Peyer's patch (tissue), 4 donors: ENCODE measurements at regions not wholly inside any gene's neighbourhood (a gene's known extent, or its start where the extent isn't known, plus 50 kb on each side); places are given as distances from the start of the nearest gene placed in this dataset.

Experiments used
- POLR2A ChIP-seq, 2 donors: fragments of 450-650 bp; IDR thresholded peaks; one replicate each; pipeline ENCODE4 v1.5.1; 2017; ENCODE audit warnings: antibody characterized with exemption in 2 of 2, mild to moderate bottlenecking in 2 of 2, moderate library complexity in 2 of 2
- TF ChIP-seq, protein P1 (sequence below), 6 experiments: fragments of 450-650 bp in 4 of 6; fragments of 200-600 bp in 2 of 6; sonication (generic) in 1 of 6; IDR thresholded peaks; one replicate each; pipeline ENCODE4 v1.5.1; 2017 to 2019; ENCODE audit warnings: antibody characterized with exemption in 6 of 6, mild to moderate bottlenecking in 3 of 6, moderate library complexity in 1 of 6

DNA sequence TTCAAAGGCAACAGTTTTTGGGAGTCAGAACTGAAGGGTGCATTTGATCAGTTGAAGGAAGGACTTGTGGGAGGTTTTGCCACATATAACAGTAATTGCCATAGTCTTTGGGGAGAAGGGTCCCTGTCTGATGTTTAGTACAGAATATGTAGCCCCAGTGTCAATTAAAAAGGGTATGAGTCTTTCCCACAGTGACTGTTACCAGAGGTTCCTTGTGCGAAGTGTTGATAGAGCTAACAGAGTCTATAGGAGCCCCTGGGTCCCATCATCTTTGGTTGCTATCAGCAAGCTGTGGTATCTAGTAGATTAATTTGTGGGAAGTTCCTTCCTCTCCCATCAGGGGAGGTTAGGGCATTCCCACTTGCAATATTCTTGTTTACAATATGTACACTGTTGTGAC, 329.2 kb downstream of the PTPRU start:
- TF ChIP-seq, protein P1, sequence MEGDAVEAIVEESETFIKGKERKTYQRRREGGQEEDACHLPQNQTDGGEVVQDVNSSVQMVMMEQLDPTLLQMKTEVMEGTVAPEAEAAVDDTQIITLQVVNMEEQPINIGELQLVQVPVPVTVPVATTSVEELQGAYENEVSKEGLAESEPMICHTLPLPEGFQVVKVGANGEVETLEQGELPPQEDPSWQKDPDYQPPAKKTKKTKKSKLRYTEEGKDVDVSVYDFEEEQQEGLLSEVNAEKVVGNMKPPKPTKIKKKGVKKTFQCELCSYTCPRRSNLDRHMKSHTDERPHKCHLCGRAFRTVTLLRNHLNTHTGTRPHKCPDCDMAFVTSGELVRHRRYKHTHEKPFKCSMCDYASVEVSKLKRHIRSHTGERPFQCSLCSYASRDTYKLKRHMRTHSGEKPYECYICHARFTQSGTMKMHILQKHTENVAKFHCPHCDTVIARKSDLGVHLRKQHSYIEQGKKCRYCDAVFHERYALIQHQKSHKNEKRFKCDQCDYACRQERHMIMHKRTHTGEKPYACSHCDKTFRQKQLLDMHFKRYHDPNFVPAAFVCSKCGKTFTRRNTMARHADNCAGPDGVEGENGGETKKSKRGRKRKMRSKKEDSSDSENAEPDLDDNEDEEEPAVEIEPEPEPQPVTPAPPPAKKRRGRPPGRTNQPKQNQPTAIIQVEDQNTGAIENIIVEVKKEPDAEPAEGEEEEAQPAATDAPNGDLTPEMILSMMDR (IDR thresholded peaks at IDR 0.05): no peak
- TF ChIP-seq POLR2A (IDR thresholded peaks at IDR 0.05): no peak
